CD4-positive, alpha-beta T cell treated with Interleukin-2 at 100 ng/mL for 4 hours (primary cell): ENCODE measurements at regions not wholly inside any gene's neighbourhood (a gene's known extent, or its start where the extent isn't known, plus 50 kb on each side); places are given as distances from the start of the nearest gene placed in this dataset.

Experiments used
- DNase-seq: peaks from one replicate; pipeline ENCODE4 v3.0.0-alpha.2; 2020; ENCODE audit warnings: low spot score

DNA sequence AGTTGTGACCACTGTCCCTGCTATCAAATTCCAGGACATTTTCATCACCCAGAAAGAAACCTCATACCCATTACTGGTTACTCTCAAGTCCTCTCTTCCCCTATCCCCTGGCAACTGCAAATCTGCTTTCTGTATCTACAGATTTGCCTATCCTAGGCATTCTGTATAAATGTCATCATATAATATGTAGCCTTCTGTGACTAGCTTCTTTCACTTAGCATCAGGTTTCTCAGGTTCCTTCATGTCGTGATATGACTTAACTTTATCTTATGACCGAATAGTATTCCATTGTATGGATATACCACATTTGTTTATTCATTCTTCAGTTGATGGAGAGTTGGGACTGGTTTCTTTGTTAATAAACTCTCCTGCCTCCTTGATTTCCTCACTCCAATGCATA is 60.5 kb downstream of the PMAIP1 start:
- no peak for DNase-seq

DNA sequence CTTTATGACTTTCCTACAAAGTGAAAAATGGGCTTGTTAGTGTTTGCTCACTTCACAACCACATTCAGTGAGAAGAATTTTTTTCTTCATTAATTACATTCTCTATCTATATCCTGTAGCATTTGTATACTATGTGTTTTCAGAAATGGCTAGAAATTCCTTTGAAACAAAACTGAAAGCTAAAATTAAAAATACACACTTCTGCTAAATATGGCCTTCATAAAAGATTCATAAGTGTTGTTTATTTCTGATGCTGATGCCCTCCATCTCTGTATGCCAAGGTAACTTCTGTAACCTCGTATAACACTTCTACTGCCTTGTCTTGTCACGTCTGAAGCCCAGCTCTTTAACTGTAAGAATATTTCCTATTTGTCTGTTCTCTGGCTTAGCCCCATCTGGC is 59.8 kb downstream of the PMAIP1 start:
- DNase-seq = no peak

- DNase-seq = no peak
Measured at GRCh38 chr18:59959073-59959472, 59.3 kb downstream of the PMAIP1 start.

DNA sequence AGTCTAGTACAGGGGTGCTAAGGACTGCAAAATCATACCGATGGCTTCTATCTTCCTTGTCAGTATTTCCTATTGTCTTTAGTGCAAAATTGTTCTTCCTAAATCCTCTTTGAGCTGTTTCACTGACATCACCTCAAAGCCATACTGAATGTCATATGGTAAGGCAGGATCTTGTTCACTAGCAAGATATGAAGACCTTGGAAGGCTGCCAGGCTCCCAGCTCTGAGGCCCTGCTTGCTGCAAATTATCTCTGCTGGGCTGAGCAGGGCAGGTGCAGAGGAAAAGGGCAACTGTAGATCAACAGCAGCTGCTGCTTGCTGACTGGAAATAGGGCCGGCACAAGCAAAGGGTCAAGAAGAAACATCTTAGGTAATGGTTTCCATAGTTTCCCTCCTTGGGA is 58.2 kb downstream of the PMAIP1 start:
- no peak for DNase-seq

GRCh38 chr18:59954755-59955156 is 55.0 kb downstream of the PMAIP1 start:
- no peak for DNase-seq

DNA sequence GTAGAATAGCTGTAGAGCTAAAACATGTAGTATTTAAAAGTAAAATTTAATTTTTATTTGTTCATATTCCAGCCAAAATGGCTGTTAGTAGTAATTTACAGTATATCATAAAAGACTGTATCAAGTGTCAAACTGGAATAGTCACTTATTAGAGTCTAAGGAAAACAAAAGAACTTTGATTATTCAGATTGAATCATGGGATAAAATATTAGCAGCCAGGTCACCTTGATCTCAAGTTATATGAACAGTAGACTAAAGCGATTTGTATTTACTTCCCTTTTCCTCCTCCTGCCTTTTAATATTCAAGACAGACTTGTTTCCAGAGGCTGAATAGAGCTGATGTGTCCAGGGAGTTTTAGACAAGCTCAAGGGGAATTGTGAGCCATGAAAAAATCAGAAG is 54.4 kb downstream of the PMAIP1 start:
- no peak for DNase-seq
